ENCODE measurements at regions not wholly inside any gene's neighbourhood (a gene's known extent, or its start where the extent isn't known, plus 50 kb on each side); places are given as distances from the start of the nearest gene placed in this dataset.

DNA sequence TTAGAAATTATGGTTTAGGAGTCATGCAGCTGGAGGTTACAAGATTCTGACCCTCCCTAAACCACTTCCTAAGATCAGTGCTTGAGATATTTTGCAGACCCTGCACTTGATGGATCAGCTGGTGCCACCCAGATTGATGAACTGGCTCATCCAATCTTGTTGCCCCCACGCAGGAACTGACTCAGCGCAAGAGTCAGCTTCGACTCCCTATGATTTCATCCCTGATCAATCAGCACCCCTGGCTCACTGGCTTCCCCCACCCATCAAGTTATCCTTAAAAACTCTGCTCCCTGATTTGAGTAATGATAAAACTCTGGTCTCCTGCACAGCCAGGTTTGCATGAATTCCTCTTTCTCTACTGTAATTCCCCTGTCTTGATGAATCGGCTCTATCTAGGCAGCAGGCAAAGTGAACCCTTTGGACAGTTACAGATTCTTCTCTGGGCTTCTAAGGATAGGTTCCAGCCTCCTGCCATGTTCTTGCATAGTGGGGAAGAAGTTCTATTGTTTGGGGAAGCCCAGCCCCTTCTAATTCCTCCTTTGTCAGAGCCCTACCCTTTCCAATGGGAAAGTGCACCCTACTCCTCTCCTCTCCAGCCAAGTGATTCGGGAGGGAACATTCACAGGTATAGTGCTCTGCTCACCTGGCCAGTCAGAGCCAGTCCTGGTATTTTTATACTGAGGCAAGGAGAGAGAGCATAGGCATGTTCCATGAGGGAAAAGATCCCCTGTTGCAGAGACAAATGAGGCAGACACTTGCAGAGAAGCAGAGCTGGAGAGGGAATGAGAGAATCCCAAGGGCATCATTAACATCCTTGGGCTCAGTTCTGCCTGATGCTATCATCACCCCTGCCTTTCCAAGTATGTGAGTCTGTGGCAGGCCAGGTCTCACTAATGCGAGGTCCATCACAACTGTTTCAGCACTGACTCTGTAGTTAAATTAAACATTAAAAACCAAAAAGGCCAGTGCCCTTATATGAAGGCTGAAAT lies 224.4 kb upstream of the GALNT17 start:
- DNase-seq (ENCODE audit: low read depth), result no peak

DNA sequence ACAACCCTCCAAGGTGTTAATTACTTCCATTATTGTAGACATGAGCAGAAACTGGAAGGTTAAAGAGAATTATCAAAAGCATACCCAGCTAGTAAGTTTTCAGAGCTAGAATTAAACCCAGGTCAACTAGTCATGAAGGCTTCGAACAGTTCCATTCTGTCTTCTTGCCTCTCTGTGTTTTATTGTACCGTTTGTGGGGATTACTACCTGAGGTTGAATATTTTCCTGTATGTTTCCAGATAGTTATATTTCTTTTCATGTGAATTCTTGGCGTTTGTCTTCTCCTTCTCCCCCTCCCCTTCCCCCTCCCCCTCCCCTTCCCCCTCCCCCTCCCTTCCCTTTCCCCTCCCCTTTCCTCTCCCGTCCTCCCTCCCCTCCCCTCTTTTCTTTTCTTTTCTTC lies 218.0 kb upstream of the GALNT17 start:
- no peak for DNase-seq (ENCODE audit: low read depth)

DNA sequence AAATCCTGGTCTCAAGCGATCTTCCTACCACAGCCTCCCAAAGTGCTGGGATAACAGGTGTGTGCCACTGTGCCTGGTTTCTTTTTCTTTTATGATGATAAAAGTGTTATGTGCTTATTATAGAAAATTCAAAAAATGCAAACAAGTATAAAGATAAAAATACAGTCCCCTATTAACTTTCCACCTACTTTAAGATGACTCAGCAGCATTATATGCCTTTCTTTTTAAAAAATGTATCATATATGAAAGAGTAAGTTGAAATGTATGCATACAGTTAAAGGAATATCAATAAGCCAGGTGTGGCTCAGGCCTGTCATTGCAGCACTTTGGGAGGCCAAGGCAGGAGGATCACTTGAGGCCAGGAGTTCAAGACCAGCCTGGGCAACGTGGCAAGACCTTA lies 216.9 kb upstream of the GALNT17 start:
- DNase-seq (ENCODE audit: low read depth), result no peak

DNA sequence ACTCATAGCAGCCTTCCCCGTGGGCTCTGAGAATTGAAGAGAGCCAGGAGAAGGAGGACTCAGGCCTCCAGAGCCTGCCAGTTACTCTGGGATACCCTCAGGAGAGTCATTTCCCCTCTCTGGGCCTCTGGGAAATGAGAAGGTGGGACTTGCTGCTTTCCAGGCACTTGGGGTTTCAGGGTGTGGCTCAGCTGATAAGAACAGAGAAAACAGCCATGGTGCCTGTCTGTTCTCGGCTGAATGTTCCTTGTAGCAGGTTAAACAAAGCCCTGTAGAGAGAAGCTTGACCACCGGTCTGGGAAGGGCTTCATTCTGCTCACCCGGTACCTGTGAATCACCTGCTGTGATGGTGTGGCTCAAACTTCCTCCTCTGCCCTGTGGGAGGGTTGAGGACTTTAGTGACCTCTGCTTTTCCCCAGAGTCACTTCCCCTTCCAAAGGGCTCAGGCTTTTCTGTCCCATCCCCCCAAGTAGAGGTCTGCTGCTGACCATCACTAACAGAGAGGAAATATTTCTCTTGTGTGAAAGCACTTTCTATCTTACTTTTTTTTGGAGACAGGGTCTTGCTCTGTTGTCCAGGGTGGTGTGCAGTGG lies 212.4 kb upstream of the GALNT17 start:
- no peak for DNase-seq (ENCODE audit: low read depth)

DNA sequence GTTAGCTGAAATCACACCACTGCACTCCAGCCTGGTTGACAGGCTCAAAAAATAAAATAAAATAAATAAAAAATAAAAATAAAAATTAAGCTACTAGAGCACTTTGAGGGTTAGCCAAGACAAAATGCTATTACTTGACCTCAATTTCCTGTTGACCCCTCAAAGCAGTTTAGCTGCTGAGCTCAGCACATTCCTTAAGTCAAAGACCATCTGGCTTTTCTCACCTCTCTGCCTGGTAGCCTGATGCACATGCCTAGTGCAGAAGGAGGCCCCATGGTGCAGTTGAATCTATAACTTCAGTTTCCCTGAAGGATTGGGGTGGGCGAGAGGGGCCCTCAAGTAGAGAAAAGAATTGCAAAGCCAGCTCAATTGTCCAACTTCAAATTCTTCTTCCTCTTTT lies 211.1 kb upstream of the GALNT17 start:
- DNase-seq (ENCODE audit: low read depth), result no peak

DNA sequence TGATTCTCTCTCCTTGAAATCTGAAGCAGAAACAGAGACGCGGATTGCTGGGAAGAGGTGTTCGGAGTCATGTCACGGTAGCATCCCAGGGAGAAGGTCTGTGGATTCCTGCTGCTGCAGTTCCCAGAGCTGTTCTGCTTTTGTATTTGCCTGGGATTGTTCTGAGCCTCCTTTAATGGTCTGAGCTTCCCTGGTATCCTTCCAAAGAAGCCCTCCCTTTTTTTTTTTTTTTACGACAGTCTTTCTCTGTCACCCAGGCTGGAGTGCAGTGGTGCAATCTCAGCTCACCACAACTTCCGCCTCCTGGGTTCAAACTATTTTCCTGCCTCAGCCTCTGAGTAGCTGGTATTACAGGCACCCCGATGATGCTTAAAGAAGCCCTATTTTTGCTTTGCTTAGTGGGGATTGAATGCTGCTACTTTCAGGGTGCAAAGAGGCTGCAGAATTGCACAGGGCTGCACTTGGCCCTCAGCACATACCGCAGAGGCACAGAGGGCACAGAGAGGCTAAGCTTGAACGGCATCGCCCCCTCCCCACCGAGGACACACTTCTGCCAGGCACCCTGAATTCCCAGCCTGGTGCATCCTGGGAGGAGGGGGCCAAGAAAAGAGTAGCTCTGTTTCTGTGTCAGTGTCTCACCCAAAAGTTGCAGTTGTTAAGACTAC lies 208.6 kb upstream of the GALNT17 start:
- DNase-seq (ENCODE audit: low read depth), result no peak

DNA sequence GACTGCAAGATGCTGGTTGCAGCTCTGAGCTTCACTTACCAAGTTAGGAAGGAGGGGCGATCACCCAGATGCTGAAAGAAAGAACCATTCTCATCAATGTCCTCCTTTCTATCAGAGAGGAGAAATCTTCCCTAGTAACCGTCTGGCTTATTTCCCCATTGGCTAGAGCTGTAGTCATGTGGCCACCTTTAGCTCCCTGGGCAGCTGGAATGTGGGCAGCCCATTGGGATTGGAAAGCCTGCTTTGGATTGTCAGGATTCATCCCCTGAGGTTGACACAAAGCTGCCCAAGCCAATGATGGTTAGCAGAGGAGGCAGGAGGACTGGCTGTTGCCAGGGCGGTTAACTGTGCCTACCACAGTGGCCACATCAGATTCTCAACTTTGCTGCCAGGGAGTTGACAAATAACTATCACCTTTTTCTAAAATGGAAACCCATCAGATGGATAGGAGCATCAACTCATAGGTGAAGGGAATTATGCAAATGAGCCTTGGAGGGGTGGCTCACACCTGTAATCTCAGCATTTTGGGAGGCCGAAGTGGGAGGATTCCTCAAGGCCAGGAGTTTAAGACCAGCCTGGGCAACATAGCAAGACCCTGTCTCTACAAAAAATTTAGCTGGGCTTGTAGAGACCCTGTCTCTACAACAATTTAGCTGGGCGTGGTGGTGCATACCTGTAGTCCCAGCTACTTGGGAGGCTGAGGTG lies 206.4 kb upstream of the GALNT17 start:
- no peak for DNase-seq (ENCODE audit: low read depth)

DNA sequence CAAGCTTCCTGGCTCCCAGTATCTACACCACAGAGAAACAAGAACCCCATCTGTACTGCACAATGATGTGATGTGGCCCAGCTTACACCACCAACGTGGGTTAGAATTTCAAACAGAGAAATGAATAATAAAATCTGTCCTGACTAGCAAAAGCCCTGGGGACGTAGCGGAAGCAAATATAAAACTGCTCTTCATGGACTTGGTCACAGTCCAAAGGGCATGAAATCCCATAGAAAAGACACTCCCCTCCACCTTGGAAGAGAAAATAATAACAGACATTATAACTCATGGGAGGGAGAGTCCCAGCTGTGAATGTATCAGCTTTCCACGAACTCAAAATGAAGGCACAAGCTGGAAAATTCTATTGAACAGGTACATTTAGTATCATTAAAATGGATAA lies 205.3 kb upstream of the GALNT17 start:
- DNase-seq (ENCODE audit: low read depth), result no peak

DNA sequence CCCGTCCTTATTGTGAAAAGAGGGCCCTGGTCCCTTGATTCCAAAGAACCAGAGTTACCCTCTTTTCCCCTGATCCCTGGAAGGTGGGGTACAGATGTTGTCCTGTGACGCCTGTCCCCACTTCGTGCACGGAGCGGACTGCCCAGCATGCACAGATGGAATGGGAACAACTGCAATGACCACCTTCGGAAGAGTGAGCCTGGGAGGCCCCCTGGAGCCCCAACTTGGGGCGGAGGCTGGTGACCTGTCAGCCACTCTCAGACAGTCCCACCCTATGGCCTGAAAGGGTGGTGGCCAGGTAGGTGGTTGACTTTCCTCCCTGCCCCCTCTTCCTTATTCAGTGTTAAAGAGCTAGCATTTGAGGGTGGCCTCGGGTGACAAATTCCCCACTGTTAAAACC lies 196.6 kb upstream of the GALNT17 start:
- no peak for DNase-seq (ENCODE audit: low read depth)

DNA sequence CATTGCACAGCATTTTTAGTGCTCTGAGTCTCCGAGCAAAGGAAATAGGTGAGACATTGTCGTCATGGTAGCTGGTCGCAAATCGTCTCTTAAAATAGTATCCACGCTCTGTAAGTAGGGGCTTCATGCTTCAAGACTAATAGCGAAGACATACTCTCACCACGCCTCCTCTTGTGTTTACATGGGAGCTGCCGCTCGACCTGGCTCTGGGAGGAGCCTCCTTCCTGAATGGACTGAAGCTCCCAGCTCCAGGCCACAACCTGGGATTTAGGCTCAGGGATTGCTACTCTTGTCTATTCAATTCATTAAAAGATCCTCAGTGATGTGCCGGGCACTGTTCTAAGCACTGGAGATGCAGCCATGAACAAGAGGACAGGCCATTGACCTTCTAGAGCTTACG lies 196.1 kb upstream of the GALNT17 start:
- no peak for DNase-seq (ENCODE audit: low read depth)

DNA sequence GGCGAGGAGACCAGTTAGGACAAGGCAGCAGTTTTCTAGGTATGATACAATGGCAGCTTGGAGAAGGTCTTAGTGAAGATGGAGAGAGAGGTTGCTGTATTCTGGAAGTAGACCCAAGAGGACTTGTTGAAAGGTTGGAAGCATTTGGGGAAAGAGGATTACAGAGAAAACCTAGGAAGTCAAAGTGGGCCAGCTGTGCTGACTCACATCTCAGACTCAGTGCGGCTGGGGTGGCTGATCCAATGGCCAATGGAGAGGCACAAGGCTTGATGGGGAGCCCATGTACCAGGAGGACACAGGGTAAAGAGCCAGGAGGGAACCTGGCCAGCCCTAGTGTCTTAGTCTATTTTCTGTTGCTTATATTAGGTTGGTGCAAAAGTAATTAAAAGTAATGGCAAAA lies 194.5 kb upstream of the GALNT17 start:
- no peak for DNase-seq (ENCODE audit: low read depth)

DNA sequence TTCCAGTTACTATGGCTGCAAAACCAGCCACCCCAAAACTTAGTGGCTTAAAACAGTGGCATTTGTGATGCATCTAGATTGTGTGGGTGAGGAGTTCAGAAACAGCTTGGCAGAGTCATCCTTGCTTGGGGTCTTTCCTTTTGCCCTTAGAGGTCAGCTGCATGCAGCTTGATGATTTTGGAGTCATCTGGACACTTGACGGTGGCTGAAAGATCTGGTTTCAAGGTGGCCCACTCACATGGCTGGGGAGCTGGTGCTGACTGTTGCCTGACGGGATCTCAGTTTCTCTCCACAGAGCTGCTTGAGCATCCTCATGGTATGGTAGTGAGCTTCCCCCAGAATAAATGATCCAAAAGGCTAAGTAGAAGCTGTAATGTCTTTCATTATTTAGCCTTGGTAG lies 191.3 kb upstream of the GALNT17 start:
- no peak for DNase-seq (ENCODE audit: low read depth)

DNA sequence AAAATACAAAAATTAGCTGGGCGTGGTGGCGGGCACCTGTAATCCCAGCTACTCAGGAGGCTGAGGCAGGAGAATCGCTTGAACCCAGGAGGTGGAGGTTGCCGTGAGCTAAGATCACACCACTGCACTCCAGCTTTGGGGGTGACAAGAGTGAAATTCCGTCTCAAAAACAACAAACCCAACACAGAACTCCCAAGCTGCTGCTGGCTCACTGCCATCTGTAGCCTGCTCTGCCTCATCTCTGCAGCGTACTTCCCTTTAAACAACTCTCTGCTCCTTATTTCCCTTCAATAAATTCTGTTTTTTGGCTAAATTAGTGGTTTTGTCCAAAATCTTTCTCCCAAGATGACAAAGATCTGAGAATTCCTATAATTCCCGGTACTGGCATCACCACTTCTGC lies 189.2 kb upstream of the GALNT17 start:
- DNase-seq (ENCODE audit: low read depth), result no peak

DNA sequence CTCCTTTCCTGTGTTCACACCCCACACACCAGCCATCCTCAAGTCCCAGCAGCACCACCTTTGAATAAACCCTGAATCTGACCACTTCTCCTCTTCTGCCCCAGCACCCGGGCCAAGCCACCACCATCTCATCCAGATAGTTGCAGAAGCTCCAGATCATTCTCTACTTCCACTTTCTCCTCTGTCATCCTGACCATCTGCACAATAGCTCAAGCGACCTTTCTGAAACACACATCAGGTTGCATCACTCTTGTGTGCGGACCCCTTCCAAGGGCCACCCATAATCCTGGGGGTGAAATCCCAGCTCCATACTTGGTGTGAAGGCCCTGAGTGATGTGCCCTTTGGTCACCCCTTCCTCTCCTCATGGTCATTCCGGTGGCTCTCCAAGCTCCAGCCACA lies 187.4 kb upstream of the GALNT17 start:
- DNase-seq (ENCODE audit: low read depth), result no peak

DNA sequence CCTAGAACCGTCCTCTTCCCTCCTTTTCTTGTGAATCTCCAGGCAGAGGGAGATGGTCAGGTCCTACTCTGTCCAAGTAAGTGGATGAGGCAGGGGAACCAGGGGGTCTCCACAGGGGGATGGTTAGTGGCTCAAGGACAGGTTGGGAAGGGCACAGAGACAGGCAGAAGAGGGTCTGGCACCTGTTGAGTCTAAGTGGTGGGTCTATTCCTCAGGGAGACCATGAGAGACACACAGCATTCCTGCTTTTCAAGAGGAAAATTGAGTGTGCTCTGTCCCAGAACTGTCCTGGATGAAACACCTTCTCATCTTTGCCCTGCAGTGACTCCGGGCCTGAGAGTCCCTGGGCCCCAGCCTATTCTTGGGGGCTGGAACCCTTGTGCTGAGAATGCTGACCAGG lies 184.8 kb upstream of the GALNT17 start:
- DNase-seq (ENCODE audit: low read depth), result no peak

DNA sequence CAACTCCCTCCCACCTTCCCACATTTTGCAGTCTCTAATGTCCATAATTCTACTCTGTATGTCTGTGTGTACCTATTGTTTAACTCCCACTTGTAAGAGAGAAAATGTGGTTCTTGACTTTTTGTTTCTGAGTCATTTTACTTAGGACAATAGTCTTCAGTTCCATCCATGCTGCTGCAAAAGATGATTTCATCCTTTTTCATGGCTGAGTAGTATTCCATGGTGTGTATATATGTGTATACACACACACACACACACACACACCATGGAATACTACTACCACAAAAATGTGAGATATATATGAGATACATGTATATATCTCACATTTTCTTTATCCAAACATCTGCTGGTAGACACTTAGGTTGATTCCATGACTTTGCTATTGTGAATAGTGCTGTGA lies 182.1 kb upstream of the GALNT17 start:
- no peak for DNase-seq (ENCODE audit: low read depth)

DNA sequence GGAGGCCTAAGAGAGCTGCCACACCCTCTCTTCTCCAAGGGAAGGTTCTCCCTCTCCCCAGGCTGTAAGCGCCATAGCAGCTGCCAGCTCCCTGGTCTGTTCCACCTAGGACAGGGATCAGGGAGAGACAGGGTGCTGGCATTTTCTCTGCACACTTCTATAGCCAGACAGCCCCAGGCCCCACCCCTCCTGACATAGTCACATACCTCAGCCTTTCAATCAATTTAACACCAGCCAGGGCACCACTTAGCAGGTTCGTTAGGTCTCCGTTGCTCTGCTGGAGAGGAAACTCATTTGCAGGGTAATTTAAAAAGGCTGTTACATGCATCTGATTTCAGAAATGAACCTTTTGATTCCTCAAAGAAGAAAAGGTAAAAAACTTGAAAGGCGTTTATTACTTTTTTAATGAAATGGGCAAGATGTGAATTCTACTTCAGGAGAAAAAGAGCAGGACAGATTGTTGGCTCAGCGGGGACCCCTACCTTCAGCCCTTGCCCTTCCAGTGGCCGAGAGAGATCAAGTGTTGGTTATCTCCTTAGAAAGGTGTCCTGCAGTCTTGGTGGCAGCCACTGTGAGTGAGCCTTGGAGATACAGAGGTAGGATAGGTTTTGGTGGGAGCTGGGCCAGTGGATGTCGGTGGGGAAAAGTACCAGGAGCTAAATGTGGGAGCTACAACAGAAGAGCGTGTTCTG lies 180.5 kb upstream of the GALNT17 start:
- DNase-seq (ENCODE audit: low read depth), result no peak

DNA sequence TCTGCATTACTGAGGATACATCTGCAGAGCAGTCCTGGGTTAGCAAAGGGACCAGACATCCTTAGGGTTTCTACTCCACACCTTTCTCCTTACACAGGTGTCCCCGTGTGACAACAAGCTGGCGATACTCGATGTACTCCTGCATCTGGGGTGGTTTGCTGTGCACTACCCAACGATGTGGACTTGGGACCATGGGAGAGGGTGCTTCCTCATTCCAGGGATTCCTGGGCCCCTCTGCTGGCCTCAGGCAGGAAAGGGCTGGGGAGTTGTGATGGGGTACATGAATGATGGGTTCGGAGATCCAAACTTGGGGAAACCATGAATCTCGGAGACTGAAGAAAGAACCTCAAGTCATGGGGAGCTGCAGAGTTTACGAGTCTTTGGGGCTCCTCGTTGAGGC lies 179.6 kb upstream of the GALNT17 start:
- no peak for DNase-seq (ENCODE audit: low read depth)

DNA sequence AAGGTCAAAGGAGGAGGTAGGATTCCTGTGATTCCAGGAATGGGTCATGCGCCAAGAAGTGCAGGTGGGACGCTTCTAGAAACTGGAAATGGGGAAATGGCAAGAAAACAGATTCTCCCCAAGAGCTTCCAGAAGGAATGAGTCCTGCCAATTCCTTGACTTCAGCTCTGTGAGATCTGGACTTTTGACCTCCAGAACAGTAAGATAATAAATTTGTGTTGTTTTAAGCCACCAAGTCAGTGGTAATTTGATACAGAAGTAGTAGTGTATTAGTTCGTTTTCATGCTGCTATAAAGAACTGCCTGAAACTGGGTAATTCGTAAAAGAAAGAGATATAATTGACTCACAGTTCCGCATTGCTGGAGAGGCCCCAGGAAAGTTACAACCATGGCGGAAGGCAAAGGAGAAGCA lies 178.6 kb upstream of the GALNT17 start:
- DNase-seq (ENCODE audit: low read depth), result no peak

DNA sequence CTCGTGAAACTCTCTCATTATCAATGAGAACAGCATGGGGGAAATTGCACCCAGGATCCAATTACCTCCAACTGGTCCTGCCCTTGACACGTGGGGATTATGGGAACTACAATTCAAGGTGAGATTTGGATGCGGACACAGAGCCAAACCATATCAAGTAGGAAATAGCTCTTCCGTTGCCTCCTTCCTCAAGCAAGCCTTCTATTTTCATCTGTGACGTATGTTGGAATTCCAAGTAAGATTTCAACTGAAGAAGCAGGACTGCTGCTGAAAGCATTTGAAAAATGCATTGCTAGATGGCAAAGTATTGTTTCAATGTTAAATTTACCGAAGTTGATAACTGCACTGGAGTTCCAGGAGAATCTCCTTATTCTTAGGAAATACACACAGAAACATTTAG lies 178.1 kb upstream of the GALNT17 start:
- DNase-seq (ENCODE audit: low read depth), result no peak

DNA sequence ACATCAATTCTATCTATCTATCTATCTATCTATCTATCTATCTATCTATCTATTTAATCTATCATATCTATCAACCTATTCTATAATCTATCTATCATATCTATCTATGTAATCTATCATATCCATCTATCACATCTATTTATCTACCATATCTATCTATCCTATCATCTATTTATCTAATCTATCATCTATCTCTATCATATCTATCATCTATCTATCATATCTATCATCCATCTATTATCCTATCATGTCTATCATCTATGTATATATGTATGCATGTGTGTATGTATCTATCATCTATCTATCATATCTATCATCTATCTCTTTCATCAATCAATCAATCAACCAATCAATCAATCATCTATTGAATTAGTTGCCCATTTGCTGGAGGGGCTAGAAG lies 159.3 kb upstream of the GALNT17 start:
- no peak for DNase-seq (ENCODE audit: low read depth)

DNA sequence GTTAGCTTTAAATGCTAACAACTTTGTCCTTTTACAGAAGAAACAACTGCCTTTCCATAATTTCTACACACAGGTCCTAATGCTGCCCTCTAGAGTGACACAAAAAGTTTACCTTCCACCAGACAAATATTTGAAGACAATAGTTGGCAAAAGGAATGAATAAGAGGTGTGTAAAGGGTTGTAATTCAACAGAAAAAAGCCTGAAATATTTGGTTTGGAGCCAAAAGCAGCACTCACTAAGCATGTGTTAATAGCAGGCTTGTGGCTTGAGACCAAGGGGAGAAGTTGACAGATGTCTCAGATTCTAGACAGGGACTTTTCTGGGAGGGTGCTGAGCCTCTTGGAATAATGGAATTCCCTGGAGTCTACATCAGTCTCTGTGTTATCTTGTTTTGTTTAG lies 156.2 kb upstream of the GALNT17 start:
- DNase-seq (ENCODE audit: low read depth), result no peak

All from activated T-helper 9 cell treated with anti-CD3 and anti-CD28 coated beads, Interleukin-2, amount 50 U/mL, for 16 hours (primary cell).